Erythroblast (primary cell): ENCODE measurements at regions not wholly inside any gene's neighbourhood (a gene's known extent, or its start where the extent isn't known, plus 50 kb on each side); places are given as distances from the start of the nearest gene placed in this dataset.

Experiments
- GATA1 ChIP-seq: IDR thresholded peaks from 2 replicates; pipeline ENCODE4 v1.6.1; 2011; ENCODE audit warnings: low read depth, mild to moderate bottlenecking, control low read depth, low read length, moderate library complexity
- POLR2A ChIP-seq: IDR thresholded peaks from 2 replicates; pipeline ENCODE4 v1.6.1; 2011; ENCODE audit warnings: mild to moderate bottlenecking, low read length

- no peak for TF ChIP-seq POLR2A
- TF ChIP-seq GATA1 = no peak
These were observed 411.7 kb upstream of the MYT1L start for GRCh38 chr2:2742726-2743125.
